GM12878 (cell line): ENCODE measurements at regions not wholly inside any gene's neighbourhood (a gene's known extent, or its start where the extent isn't known, plus 50 kb on each side); places are given as distances from the start of the nearest gene placed in this dataset.

Experiments used
- ATAC-seq: fragments of 200-7000 bp; cut with Tn5 transposase; 3 replicates; pipeline ENCODE4 v1.9.1; 2020; ENCODE audit warnings: mild to moderate bottlenecking, moderate library complexity
- BruUV-seq: library from RNA; stranded (reverse); fragments of 400-500 nt; replicated peaks from 2 replicates; lab custom pipeline; 2021; lab: Mats Ljungman, UMichigan
- CTCF ChIA-PET: fragments of 300-600 bp; sonication (Branson Sonifier 250); formaldehyde crosslinking; extraction: SDS; loops from one replicate; lab custom pipeline; 2021; ENCODE audit warnings: inconsistent platforms; lab: Yijun Ruan, JAX
- POLR2A ChIA-PET: fragments of 350-600 bp; formaldehyde crosslinking; extraction: SDS; loops from one replicate; lab custom pipeline; 2021; ENCODE audit warnings: inconsistent platforms; lab: Charles Lee
- RAD21 ChIA-PET: fragments of 300-600 bp; sonication (Branson Sonifier 250); formaldehyde crosslinking; loops from one replicate; lab custom pipeline; 2023; ENCODE audit warnings: antibody characterized with exemption; ENCODE audit not compliant: unreplicated experiment; lab: Charles Lee
- SMC1A ChIA-PET: fragments of 300-600 bp; sonication (Branson Sonifier 250); formaldehyde crosslinking; loops from one replicate; lab custom pipeline; 2023; ENCODE audit not compliant: unreplicated experiment, uncharacterized antibody; lab: Charles Lee
- DNase-seq: peaks from one replicate; pipeline ENCODE4 v3.0.0-alpha.2; 2011; ENCODE audit warnings: low read depth, low spot score
- FAIRE-seq: peaks from 3 replicates; lab custom pipeline; 2011; peaks lifted over from hg19 to GRCh38; lab: Jason Lieb, UNC
- H2AFZ ChIP-seq: 2 replicates; pipeline ENCODE4 v1.6.0; 2011; ENCODE audit warnings: low read depth, low read length, control low read depth; ENCODE audit not compliant: control insufficient read depth
- H3K27ac ChIP-seq: 2 replicates; pipeline ENCODE4 v1.5.1; 2011; ENCODE audit warnings: control low read depth; ENCODE audit not compliant: control insufficient read depth, insufficient read depth
- H3K27me3 ChIP-seq, 2 experiments: replicated peaks in 1 of 2; 2 replicates each; pipeline versions ENCODE4 v1.6.0 to v1.6.1; 2011; ENCODE audit warnings: low read length in 1 of 2; ENCODE audit not compliant: control insufficient read depth in 2 of 2, insufficient read depth in 2 of 2
- H3K36me3 ChIP-seq, 2 experiments: 2 replicates each; pipeline ENCODE4 v1.5.1; 2011; ENCODE audit warnings: low read length in 1 of 2; ENCODE audit not compliant: control insufficient read depth in 2 of 2, insufficient read depth in 2 of 2
- H3K4me1 ChIP-seq: 2 replicates; pipeline ENCODE4 v1.6.1; 2011; ENCODE audit warnings: mild to moderate bottlenecking, low read length, moderate library complexity, mixed read lengths; ENCODE audit not compliant: control insufficient read depth, insufficient read depth
- H3K4me2 ChIP-seq: 2 replicates; pipeline ENCODE4 v1.6.0; 2011; ENCODE audit warnings: control low read depth; ENCODE audit not compliant: control insufficient read depth, insufficient read depth
- H3K4me3 ChIP-seq: fragments of 200-600 bp; sonication (generic); 2 replicates; pipeline ENCODE4 v1.5.1; 2016
- H3K79me2 ChIP-seq: 2 replicates; pipeline ENCODE4 v1.6.0; 2011; ENCODE audit warnings: low read length; ENCODE audit not compliant: control insufficient read depth, insufficient read depth
- H3K9ac ChIP-seq: 2 replicates; pipeline ENCODE4 v1.8.0; 2011; ENCODE audit warnings: low read length, control low read depth, mixed read lengths; ENCODE audit not compliant: control insufficient read depth, insufficient read depth
- H3K9me3 ChIP-seq: replicated peaks from 3 replicates; pipeline ENCODE4 v1.5.1; 2011; ENCODE audit warnings: mild to moderate bottlenecking, low read length; ENCODE audit not compliant: control insufficient read depth, insufficient read depth
- H4K20me1 ChIP-seq: 2 replicates; pipeline ENCODE4 v1.6.0; 2011; ENCODE audit not compliant: control insufficient read depth, insufficient read depth
- BCL11A ChIP-seq: IDR thresholded peaks from 2 replicates; pipeline ENCODE4 v1.6.1; 2011; ENCODE audit warnings: low read depth, low read length
- FOXM1 ChIP-seq: IDR thresholded peaks from 2 replicates; pipeline ENCODE4 v1.6.1; 2012; ENCODE audit warnings: low read depth, mild to moderate bottlenecking, inconsistent platforms, low read length, moderate library complexity
- GABPA ChIP-seq: IDR thresholded peaks from 2 replicates; pipeline ENCODE4 v1.6.1; 2014; ENCODE audit warnings: antibody characterized with exemption, low read depth, mild to moderate bottlenecking, inconsistent platforms
- JUND ChIP-seq: IDR thresholded peaks from 2 replicates; pipeline ENCODE4 v1.6.1; 2012; ENCODE audit warnings: low read depth, mild to moderate bottlenecking, low read length, improper control_type of control experiment, moderate library complexity
- NFYB ChIP-seq: IDR thresholded peaks from 2 replicates; pipeline ENCODE4 v1.6.1; 2011; ENCODE audit warnings: low read depth, mild to moderate bottlenecking, low read length, improper control_type of control experiment, moderate library complexity; ENCODE audit not compliant: insufficient read depth
- NR2C1 ChIP-seq: fragments of 450-650 bp; IDR thresholded peaks from 2 replicates; pipeline ENCODE4 v1.6.1; 2017; ENCODE audit warnings: antibody characterized with exemption, mild to moderate bottlenecking, moderate library complexity
- POU2F2 ChIP-seq: IDR thresholded peaks from 3 replicates; pipeline ENCODE4 v1.6.1; 2011; ENCODE audit warnings: low read depth, mild to moderate bottlenecking, low read length, borderline replicate concordance
- SMAD1 ChIP-seq: fragments of 450-650 bp; IDR thresholded peaks from 2 replicates; pipeline ENCODE4 v1.6.1; 2018; ENCODE audit warnings: mild to moderate bottlenecking, low read depth; ENCODE audit not compliant: partially characterized antibody
- SREBF1 ChIP-seq: IDR thresholded peaks from 2 replicates; pipeline ENCODE4 v1.6.1; 2012; ENCODE audit warnings: mild to moderate bottlenecking, low read length
- SUZ12 ChIP-seq: fragments of 200-600 bp; sonication (generic); IDR thresholded peaks from one replicate; pipeline ENCODE4 v1.6.1; 2018; ENCODE audit warnings: antibody characterized with exemption, mild to moderate bottlenecking; ENCODE audit not compliant: unreplicated experiment
- ZNF24 ChIP-seq: fragments of 450-650 bp; IDR thresholded peaks from 2 replicates; pipeline ENCODE4 v1.6.1; 2017; ENCODE audit warnings: antibody characterized with exemption, mild to moderate bottlenecking
- ZZZ3 ChIP-seq: IDR thresholded peaks from 2 replicates; pipeline ENCODE4 v1.6.1; 2011; ENCODE audit warnings: low read depth; ENCODE audit not compliant: control insufficient read depth, insufficient read length
- WGBS: methylation state at CpG from one replicate; pipeline ENCODE4 v1.1.6; 2016; ENCODE audit warnings: low lambda C conversion rate; ENCODE audit not compliant: insufficient replicate concordance, insufficient coverage; ENCODE audit errors: missing lambda C conversion rate; 5-methylcytosine and 5-hydroxymethylcytosine counted together
- in situ Hi-C: fragments of 300-500 bp; cut with MboI; formaldehyde crosslinking; loops from 9 replicates; pipeline ENCODE4 v1.14.3; 2018; ENCODE audit warnings: mixed read lengths
- intact Hi-C: fragments of 100-400 bp; cut with micrococcal nuclease; formaldehyde crosslinking; loops from one replicate; pipeline ENCODE4 v1.14.2; 2022; ENCODE audit not compliant: unreplicated experiment
- TF ChIP-seq, protein P1 (sequence below): fragments of 450-650 bp; IDR thresholded peaks from 2 replicates; pipeline ENCODE4 v1.6.1; 2018; ENCODE audit warnings: borderline replicate concordance, mild to moderate bottlenecking; ENCODE audit not compliant: partially characterized antibody
- TF ChIP-seq, protein P2 (sequence below): fragments of 450-650 bp; conservative IDR thresholded peaks from 2 replicates; pipeline ENCODE4 v1.6.1; 2017; ENCODE audit warnings: mild to moderate bottlenecking, moderate library complexity

DNA sequence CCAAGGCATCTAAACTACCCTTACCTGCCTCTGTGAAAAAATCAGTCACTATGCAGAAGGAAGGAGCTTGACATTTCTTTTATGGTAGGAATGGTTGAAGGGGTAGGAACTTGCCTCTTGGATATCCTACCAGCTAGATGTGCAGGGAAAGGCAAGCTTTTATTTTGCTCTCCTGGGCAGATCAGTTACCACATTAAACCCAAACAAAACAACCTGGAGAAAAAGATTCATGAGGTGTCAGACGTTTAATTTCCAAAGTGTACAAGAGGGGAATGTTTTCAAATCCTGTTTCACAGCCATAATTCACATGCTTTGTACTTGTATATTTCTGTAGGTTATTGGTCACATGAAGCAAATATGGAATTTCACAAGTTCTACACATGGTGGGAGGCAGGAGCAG lies 67.0 kb upstream of the IFNG-AS1 start:
- H3K79me2 ChIP-seq: no peaks in the 10 kb centered on the region
- CTCF ChIA-PET: interaction anchor here (2.2 to 3.7 kb wide), 2 partner anchors 19 to 21 kb away, joined by 6 to 16 read pairs; no protein-coding TSS in a partner anchor
- no peaks in the 10 kb centered on the region for H3K36me3 ChIP-seq
- no peaks in the 10 kb centered on the region for H3K9me3 ChIP-seq
- intact Hi-C loops: no loop called here
- BruUV-seq: no TSS peak
- DNase-seq: no peak
- no peaks in the 10 kb centered on the region for H3K4me1 ChIP-seq
- H3K4me3 ChIP-seq: no peak overlapping the region
- FAIRE-seq: no peak
- no peak for TF ChIP-seq ZZZ3
- no peak for TF ChIP-seq SUZ12
- TF ChIP-seq, protein P1, sequence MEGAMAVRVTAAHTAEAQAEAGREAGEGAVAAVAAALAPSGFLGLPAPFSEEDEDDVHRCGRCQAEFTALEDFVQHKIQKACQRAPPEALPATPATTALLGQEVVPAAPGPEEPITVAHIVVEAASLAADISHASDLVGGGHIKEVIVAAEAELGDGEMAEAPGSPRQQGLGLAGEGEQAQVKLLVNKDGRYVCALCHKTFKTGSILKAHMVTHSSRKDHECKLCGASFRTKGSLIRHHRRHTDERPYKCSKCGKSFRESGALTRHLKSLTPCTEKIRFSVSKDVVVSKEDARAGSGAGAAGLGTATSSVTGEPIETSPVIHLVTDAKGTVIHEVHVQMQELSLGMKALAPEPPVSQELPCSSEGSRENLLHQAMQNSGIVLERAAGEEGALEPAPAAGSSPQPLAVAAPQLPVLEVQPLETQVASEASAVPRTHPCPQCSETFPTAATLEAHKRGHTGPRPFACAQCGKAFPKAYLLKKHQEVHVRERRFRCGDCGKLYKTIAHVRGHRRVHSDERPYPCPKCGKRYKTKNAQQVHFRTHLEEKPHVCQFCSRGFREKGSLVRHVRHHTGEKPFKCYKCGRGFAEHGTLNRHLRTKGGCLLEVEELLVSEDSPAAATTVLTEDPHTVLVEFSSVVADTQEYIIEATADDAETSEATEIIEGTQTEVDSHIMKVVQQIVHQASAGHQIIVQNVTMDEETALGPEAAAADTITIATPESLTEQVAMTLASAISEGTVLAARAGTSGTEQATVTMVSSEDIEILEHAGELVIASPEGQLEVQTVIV: no peak
- TF ChIP-seq NR2C1: no peak
- no peak for TF ChIP-seq GABPA
- TF ChIP-seq JUND: no peak
- TF ChIP-seq SREBF1: no peak
- TF ChIP-seq NFYB: no peak
- no peak for TF ChIP-seq ZNF24
- TF ChIP-seq SMAD1: no peak
- no peak for TF ChIP-seq FOXM1
- TF ChIP-seq, protein P2, sequence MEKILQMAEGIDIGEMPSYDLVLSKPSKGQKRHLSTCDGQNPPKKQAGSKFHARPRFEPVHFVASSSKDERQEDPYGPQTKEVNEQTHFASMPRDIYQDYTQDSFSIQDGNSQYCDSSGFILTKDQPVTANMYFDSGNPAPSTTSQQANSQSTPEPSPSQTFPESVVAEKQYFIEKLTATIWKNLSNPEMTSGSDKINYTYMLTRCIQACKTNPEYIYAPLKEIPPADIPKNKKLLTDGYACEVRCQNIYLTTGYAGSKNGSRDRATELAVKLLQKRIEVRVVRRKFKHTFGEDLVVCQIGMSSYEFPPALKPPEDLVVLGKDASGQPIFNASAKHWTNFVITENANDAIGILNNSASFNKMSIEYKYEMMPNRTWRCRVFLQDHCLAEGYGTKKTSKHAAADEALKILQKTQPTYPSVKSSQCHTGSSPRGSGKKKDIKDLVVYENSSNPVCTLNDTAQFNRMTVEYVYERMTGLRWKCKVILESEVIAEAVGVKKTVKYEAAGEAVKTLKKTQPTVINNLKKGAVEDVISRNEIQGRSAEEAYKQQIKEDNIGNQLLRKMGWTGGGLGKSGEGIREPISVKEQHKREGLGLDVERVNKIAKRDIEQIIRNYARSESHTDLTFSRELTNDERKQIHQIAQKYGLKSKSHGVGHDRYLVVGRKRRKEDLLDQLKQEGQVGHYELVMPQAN: no peak
- no peak for TF ChIP-seq BCL11A
- TF ChIP-seq POU2F2: no peak
- TF ChIP-seq, all 136 proteins: peak for 0
- RAD21 ChIA-PET: no interaction called here
- no peak for ATAC-seq
- SMC1A ChIA-PET: interaction anchor here (0.7 to 1.7 kb wide), 7 partner anchors 13 to 600 kb away, joined by 3 to 4 read pairs (median 3); no protein-coding TSS in a partner anchor
- no peak overlapping the region for H2AFZ ChIP-seq
- POLR2A ChIA-PET: no interaction called here
- 0% methylated on average over 1 of the region's 1 CpG for WGBS
- in situ Hi-C loops: no loop called here
- H3K27me3 ChIP-seq: peaks cover 0 to 1% of the 10 kb centered on the region in 2 experiments; a peak in 2 of 4 replicates
- H3K9ac ChIP-seq: no peak overlapping the region
- no peak overlapping the region for H3K4me2 ChIP-seq
- no peak overlapping the region for H3K27ac ChIP-seq
- H4K20me1 ChIP-seq: no peaks in the 10 kb centered on the region
